Fibroblast of skin of right quadriceps (primary cell): ENCODE measurements at regions not wholly inside any gene's neighbourhood (a gene's known extent, or its start where the extent isn't known, plus 50 kb on each side); places are given as distances from the start of the nearest gene placed in this dataset.
"Not testable (repeated sequence)": the region's sequence is repeated elsewhere in the genome, so short reads cannot be mapped to it uniquely, and the experiment has no call there.

Experiments used
- DNase-seq: peaks from one replicate; pipeline ENCODE4 v3.0.0-alpha.2; 2013

DNA sequence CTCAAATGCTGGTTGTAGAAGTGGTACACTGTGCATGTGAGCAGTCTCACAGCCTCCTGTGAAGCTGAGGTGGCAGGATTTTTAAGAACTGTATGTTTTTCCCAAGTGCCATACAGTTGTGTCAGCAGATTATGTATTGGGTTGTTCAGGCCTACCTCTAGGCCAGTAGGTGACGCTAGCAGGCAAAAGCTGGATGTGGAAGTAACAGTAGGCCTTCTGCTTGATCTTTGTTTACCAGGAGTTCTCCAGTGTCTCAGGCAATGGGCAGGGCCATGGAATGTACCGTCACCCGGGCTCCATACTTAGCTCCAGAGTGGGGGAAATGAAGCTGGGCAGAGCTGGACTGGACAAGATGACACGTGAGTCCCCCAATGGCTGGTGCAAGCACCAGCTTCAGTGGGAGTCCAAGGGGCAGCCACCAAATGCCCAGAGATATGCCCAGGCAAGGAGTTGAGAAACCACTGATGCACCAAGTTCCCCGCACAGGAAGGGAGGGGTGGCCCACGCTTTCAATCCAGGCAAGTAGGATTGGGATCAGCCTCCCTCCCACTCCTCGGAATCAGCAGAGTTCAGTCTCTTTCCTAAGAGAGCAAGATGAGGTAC lies 289.7 kb downstream of the HTR1B start:
- no peak for DNase-seq

GRCh38 chr6:77172578-77172977 lies 290.7 kb downstream of the HTR1B start:
- DNase-seq, result no peak

DNA sequence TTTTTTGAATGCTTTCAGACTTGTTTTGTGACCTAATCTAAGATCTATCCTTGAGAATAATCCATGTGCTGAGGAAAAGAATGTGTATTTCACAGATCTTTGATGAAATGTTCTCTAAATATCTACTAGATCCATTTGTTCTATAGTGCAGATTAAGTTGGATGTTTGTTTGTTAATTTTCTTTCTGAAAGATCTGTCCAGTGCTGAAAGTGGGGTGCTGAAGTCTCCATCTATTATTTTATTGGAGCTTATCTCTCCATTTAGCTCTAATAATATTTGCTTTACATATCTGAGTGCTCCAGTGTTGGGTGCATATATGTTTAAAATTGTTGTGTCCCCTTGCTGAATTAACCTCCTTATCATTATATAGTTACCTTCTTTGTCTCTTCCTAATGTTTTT lies 303.6 kb downstream of the HTR1B start:
- DNase-seq, result no peak

DNA sequence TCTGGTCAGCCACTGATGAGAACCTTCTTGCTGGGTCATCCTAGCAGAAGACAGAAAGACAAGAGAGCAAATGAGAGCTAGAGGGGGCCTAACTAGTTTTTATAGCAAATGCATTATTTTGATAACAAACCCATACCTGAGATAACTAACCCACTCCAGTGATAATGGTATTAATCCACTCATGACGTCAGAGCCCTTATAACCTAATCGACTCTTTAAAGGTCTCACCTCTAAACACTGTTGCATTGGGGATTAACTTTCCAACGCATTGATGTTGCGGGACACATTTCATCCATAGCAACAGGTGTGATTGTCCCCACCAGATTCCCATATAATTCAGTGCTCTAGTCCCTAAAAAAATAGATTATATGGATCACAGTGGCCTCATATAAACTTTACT lies 312.1 kb downstream of the HTR1B start:
- no peak for DNase-seq

DNA sequence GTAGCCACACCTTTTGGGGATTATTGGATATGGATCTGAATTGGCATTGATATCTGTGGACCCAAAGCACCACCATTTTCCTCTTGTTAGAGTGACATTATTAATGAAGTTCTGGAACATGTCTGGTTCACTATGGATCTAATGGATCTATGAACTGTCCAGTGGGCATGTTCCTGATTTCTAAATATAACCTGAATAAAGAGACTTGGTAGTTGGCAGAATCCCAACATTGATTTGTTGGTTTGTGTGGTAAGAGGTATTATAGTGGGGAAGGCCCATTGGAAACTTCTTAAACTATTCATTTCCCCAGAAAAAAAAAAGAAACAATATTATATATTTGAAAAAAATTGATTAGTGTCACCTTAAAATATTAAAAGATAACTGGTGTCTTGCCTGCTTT lies 312.6 kb downstream of the HTR1B start:
- no peak for DNase-seq

DNA sequence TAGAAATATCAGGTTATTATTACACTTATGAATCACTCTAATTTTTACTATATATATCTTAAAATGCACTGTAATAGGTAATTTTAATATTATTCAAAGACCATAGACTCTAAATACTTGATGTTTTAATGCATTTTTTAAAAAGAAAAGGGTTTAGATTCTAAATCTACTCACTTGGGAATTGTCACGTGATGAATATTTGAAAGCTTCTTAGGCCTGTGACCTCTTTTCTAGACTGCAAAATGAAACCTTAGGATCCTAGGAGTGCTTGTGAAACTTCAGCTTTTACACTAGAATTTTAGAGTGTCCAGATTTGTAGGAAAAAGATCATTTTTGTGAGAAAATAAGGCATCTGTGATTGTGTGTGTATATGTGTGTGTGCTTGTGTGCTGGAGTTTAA lies 318.0 kb downstream of the HTR1B start:
- no peak for DNase-seq

DNA sequence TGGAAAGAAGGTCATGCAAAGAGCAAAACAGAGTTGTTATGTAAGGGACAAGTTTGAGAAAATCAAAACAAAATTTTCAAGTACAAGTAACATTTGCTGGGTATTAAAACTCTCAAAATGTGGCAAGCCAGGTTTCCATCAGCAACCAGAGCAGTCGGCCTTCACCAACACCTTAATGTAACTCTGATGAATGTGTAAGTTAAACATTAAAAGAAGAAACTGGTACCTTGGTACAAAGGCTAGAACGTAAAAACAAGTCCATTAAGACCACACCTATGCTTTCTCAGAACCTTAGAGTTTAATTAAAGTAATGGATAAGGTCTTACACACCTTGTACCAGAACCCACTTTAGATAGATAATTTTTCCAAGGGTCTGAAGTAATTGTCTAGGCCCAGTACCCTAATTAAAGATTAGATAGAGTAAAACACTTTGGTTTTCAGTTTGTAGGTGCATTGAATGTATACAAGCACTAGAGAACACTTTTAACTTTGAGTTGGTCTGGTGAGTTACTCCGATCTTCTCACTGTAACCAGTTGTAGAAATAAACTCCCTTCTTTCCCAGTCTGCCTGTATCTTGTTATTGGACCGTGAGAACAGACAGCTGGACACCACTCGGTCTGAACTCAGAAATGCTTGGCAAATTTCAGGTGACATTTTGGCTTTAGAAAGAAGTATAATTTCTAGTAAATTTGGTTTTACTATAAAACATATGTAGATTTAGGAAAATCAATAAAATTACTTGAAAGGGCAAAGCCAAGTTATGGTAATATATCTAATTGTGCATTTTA lies 319.4 kb downstream of the HTR1B start:
- DNase-seq, result no peak

DNA sequence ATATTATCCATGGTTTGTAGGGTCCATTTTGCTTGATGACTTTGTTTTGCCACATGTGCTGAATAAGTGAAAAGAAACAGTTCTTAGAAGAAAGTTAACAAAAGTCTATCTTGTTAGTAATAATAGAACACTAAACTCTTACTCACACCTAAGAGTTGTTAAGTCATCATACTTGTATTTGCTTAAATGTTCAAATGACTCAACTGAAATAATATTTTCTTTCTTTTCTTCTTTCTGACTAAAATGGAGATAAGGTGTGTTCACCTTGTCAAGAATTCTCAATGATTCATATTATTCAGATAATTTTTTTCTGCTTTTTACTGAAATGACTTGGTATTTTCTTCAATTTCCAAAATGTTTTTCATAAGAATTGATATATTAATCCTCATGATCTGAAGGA lies 327.2 kb downstream of the HTR1B start:
- no peak for DNase-seq

GRCh38 chr6:77133031-77133430 lies 330.3 kb downstream of the HTR1B start:
- no peak for DNase-seq

DNA sequence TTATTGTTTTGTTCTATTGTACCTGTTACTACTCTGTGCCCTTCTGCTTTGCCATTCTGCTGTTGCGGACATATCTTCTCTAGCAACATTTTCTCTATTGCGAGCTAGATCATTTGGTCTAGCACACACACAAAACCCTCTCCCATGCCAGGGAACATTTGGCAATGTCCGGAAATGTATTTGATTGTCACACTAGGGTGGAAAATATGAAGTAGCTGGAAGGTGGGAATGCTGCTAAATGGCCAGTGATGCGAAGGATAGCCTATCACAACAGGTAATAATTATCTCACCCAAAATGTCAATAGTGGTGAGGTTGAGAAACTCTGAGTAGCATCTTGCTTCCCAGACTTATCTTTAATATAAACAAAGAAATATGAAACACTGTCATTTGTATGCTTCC lies 331.9 kb downstream of the HTR1B start:
- no peak for DNase-seq

- no peak for DNase-seq
Observed at GRCh38 chr6:77124604-77125003, 338.7 kb downstream of the HTR1B start.

DNA sequence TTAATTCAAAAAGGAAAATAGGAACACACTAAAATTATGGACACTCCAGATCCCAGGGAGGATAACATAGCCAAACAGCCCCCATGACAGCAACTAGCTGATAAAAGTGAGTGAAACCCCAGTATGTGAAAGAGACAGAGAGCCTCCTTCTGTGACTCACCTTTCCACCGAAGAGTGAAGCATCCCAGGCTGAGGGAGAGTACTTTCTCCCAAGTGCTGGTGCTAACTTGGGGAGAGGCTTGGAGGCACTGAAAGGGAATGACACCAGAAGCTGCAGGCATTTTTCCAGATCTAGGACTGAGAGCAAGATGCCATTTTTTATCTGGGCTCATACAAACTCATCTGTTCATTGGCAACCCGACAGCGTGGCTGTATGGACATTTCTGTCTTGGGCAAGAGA lies 339.8 kb downstream of the HTR1B start:
- DNase-seq, result no peak

DNA sequence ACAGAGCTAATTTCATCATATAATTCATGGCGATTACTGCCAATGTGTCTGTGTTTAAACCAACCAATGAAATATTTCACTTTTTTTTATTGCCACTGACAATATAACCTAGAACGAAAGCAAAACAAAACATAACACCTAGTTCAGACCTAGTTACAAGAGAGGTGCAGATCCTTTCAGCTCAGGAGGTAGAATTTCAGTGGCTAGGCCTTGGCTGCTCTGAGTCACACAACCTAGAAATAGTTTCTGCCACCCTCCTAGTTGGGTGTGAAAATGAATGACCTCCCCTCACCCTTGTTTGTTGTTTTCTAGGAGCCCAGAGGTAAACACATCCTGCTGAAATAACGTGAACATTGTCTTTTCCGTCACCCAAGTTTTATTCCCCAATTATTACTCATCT lies 356.3 kb downstream of the HTR1B start:
- DNase-seq, result no peak

DNA sequence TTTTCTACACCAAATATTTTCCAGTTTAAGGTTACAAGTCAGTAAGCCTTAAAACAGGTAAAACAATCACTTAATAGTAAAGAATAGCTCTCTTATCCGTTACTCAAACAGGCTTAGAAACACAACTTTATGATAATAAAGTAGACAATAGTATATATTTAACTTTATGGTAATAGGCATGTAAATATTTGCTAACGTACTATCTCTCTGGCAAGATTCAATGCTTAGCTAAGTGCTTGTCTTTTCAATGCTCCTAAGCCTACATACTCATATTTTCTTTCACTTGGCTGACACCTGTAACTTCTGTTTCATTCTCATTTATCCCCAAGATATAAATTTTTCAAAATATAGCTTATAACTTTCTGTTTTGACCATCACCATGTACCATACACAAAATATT lies 358.2 kb downstream of the HTR1B start:
- DNase-seq, result no peak

DNA sequence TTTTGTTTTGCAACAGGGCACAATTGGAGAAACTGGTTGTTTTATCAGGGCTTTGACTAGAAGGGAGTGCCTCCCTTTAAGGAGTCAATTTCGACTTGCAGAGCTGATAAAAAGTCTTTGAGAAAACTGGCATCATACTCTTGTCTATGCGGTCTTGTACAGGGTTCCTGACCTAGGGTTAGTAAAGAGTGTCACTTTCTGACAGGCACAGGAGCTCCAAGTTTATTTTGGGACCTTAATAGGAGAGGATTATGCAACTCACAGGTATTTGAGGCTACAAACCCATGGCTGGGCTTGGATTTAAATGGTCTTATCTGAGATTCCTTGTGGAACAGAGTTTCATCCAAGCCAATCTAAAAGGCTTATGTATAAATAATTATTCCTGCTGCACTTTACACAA lies 365.4 kb downstream of the HTR1B start:
- DNase-seq, result no peak

- no peak for DNase-seq
Observed at GRCh38 chr6:77095936-77096627, 367.2 kb downstream of the HTR1B start.

DNA sequence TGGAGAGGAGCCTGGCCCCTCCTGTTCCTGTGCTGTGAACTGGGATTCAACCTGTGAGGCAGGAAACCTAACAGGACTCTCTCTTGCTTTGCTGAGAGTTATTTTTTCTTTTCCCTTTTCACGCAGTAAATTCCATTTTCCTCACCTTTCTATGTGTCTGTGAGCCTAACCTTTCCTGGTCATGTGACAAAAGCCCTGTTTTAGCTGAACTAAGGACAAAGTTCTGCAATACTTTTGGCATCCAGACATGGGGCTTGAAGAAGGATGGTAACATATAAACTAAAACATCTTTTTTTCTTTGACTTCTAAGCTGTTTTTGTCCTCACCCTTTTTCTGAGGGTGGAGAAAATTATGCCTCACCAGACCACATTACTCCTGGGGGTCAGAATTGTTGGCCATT lies 368.5 kb downstream of the HTR1B start:
- DNase-seq, result no peak

GRCh38 chr6:77092971-77093370 lies 370.3 kb downstream of the HTR1B start:
- peak; percentile 23 for DNase-seq

- no peak for DNase-seq
Observed at GRCh38 chr6:77089776-77090175, 373.5 kb downstream of the HTR1B start.

- not testable (repeated sequence) for DNase-seq
Observed at GRCh38 chr6:77087794-77088318, 375.4 kb downstream of the HTR1B start.

DNA sequence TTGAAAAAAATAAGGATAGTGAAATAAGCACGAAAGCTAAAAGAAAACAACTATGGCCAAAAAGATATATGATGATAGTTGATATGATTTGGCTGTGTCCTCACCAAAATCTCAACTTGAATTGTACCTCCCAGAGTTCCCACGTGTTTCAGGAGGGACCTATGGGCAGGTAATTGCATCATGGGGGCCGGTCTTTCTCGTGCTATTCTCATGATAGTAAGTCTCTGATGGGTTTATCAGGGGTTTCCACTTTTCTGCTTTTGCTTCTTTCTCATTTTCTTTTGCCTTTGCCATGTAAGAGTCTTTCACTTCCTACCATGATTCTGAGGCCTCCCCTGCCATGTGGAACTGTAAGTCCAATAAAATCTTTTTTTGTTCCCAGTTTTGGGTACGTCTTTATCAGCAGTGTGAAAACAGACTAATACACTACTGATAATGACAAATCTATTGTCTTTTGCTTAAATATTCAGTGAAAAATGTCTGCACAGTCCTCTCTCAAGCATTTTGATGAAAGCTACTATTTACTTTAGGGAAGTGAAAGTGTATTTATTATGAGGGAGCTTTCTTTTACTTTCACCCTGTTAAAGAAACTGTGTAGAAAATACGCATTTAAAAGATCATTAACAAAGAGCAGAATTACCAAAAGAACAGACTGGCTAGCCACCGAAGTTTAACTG lies 389.1 kb downstream of the HTR1B start:
- DNase-seq, result no peak

DNA sequence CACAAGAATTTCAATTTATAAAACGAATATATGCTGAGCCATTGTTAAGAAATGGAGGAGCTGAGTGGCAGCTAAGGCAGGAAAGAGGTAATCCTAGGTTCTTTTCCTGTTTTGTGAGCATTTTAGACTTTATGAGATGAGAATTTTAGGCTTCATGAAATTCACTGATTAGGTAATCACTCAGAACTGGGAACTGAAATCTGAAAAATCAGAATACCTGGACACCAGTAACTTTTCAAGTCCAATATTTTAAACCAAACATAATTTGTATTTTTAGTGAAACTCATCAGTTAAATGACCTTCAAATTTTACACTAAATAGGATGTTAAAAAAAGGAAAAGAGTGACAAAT lies 389.9 kb downstream of the HTR1B start:
- DNase-seq, result no peak

- DNase-seq, result no peak
Observed at GRCh38 chr6:77072694-77073409, 390.4 kb downstream of the HTR1B start.
